Immature natural killer cell (primary cell): ENCODE measurements at regions not wholly inside any gene's neighbourhood (a gene's known extent, or its start where the extent isn't known, plus 50 kb on each side); places are given as distances from the start of the nearest gene placed in this dataset.

Experiments
- DNase-seq, 3 donors: peaks; one replicate each; pipeline ENCODE4 v3.0.0; 2022; ENCODE audit warnings: mixed read lengths in 1 of 3
- H3K27ac Mint-ChIP-seq, 6 donors: one replicate each; pipeline ENCODE4 v1.8.0; 2020; ENCODE audit warnings: mixed read lengths in 6 of 6, mild to moderate bottlenecking in 5 of 6, inconsistent platforms in 4 of 6, moderate library complexity in 3 of 6
- H3K27me3 Mint-ChIP-seq, 3 donors: one replicate each; pipeline ENCODE4 v1.8.0; 2020 to 2021; ENCODE audit warnings: low read depth in 3 of 3, mild to moderate bottlenecking in 3 of 3, mixed read lengths in 3 of 3, moderate library complexity in 3 of 3, inconsistent platforms in 1 of 3
- H3K36me3 Mint-ChIP-seq, 3 donors: one replicate each; pipeline ENCODE4 v1.8.0; 2020; ENCODE audit warnings: mixed read lengths in 3 of 3, inconsistent platforms in 2 of 3, mild to moderate bottlenecking in 2 of 3
- H3K4me1 Mint-ChIP-seq, 2 donors: one replicate each; pipeline ENCODE4 v1.8.0; 2020; ENCODE audit warnings: inconsistent platforms in 2 of 2, mild to moderate bottlenecking in 2 of 2, mixed read lengths in 2 of 2, moderate library complexity in 1 of 2
- H3K4me3 Mint-ChIP-seq, 5 donors: one replicate each; pipeline ENCODE4 v1.8.0; 2020; ENCODE audit warnings: mild to moderate bottlenecking in 5 of 5, mixed read lengths in 5 of 5, inconsistent platforms in 3 of 5, moderate library complexity in 3 of 5
- H3K9me3 Mint-ChIP-seq, 6 donors: one replicate each; pipeline ENCODE4 v1.8.0; 2020; ENCODE audit warnings: mild to moderate bottlenecking in 6 of 6, mixed read lengths in 6 of 6, inconsistent platforms in 4 of 6, moderate library complexity in 3 of 6

DNA sequence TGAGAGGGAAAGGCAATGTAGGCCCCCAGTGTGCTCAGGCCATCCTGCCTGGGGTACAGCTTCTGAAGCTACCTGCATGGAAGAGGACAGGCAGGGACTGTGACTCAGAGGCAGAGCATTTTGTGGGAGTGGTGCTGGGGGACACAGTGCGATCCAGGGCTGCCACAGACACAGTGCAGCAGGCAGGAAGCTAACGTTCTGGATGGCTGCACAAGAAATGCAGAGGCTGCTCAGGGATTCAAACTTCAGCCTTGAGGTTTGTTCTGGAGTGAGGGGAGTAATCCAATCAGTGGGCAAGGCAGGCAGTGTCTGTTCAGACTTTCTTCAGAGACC, 648.0 kb upstream of the IGFBP3 start:
- Mint-ChIP-seq H3K27me3 (peaks cover 0 to 1% (median under 1%) of the 10 kb centered on the region in 3 donors), H3K36me3 (no peaks in the 10 kb centered on the region), H3K4me1 (no peaks in the 10 kb centered on the region), H3K9me3 (peaks cover 0 to 22% (median 5%) of the 10 kb centered on the region in 6 donors), H3K27ac (no peak overlapping the region), H3K4me3 (no peak overlapping the region)
- DNase-seq, result no peak

DNA sequence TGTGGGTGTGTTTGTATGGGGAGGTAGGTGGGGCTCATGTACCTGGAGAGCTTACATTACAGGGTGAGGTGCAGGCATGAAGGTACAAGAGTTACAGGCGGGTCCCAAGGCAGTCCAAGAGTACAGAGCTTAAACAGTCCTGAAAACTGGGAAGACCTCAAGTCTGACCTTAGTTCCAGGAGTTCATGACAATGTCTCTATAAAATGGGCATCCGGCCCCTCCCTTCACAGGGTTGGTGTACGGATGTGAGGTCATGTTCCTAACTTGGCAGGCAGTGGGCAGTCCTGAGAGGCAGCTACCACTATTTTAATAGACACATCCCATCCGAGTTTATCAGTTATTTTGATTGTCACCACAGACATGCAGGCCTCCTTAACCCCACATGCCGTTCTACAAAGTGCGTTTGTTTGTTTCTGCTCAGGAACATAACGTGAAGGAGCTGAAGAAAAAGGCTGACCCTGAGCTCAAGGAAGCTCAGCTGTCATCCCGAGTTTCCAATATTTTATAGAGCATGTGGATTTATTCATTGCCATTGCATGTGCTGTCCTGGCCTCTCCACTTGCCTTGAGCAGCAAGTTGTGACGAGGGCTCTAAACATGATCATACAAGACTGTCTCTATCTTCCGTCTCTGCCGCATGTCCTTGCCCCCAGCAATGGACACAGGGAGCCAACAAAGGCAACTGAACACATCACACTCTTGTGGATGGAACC, 647.5 kb upstream of the IGFBP3 start:
- Mint-ChIP-seq H3K4me1 (no peaks in the 10 kb centered on the region), H3K27ac (no peak overlapping the region), H3K36me3 (no peaks in the 10 kb centered on the region), H3K9me3 (peaks cover 0 to 27% (median 6%) of the 10 kb centered on the region in 6 donors), H3K27me3 (peaks cover 0 to 3% (median 1%) of the 10 kb centered on the region in 3 donors), H3K4me3 (no peak overlapping the region)
- DNase-seq, result no peak

DNA sequence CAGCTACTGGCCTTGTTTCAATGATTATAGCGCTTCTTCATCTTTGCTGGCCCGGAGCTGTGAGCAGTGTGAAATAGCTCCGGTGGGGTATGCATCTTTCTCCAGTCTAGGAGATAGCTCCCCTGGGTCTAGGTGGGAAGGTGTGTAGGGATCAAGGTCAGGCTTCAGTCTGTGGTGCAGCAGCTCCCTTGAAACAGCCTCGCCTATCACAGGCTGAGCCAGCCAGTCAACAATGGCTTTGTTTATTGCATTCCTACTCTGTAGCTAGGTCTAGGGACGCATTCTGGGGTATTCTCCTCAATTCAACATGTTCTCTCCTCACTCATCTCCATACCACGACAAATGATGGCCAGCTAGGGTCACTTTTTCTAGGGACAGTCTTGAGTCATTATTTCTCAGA, 646.8 kb upstream of the IGFBP3 start:
- Mint-ChIP-seq H3K4me1 (no peaks in the 10 kb centered on the region), H3K27me3 (peaks cover 0 to 3% (median 1%) of the 10 kb centered on the region in 3 donors), H3K36me3 (no peaks in the 10 kb centered on the region), H3K9me3 (peaks cover 0 to 28% (median 7%) of the 10 kb centered on the region in 6 donors), H3K4me3 (no peak overlapping the region), H3K27ac (no peak overlapping the region)
- DNase-seq, result no peak

DNA sequence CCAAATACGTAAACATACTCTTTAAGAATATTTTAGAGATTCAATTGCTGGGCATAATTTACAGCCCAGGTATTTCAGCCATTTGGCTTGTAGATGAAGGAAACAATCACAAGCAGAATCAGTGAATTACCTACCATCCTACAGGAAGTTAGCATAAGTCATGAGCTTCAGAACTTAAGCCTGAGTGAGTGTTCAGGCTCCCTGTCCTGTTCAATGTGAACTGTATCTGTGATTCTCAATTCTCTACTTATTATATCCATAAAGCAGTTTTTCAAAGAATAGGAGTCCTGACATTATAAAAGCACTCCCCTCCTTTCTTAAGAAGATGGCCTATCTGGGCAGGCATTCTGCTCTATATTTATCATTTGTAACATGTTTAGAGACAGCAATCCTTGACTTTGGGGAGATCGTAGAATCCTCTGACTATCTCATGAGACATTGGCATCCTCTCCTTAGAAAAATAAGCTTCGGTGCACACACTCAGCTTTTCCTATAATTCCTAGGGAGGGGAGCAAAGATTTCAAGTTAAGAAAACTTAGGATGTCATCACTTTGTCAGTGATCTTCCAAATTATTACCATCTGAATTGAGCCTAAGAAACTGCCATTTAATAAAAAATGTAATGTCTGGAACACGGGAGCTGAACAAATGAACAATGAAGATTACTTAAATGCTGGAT, 645.2 kb upstream of the IGFBP3 start:
- no peaks in the 10 kb centered on the region for H3K4me1 Mint-ChIP-seq
- peaks cover 0 to 23% (median 10%) of the 10 kb centered on the region in 6 donors for H3K9me3 Mint-ChIP-seq
- no peak for DNase-seq

DNA sequence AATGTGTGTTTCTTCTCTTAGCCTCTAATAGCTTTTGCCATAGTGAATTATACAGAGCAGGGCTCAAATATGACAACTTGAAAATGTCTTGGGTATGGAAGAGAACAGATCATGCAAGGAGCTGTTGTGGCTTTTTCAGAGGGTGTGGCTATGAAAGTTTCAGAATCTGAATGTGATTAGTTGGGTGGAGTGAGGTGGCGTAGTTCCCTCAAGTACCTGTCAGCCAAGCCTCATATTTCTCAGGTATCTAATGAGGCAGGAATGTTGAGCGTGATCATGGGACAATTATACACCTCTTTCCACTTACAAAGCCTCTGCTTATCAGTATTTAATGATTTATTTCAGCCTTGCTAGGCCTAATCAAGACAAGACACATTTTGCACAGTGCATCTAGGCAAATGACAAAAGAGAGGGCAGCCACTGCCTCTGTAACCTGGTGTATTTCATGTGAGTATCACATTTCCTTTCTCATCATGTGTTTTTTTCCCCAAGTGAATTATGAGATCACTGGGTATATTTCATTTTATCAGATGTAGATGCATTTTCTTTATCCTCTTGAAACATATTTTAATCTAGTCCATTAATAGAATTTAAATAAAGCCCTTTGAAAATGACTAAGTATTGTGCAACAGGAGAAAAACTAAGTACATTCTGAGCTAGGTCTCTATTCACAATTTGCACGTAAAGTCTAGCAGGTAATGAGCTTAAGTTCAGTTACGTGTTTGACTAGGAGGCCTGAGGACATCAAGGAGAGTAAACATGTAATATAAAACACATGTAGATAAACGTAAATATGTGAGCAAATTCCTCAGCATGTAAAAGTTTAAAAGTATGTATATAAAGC, 644.4 kb upstream of the IGFBP3 start:
- H3K27me3 Mint-ChIP-seq, result peaks cover 1 to 3% (median 2%) of the 10 kb centered on the region in 3 donors
- H3K4me3 Mint-ChIP-seq, result no peak overlapping the region
- H3K4me1 Mint-ChIP-seq, result no peaks in the 10 kb centered on the region
- peaks cover 0 to 26% (median 10%) of the 10 kb centered on the region in 6 donors for H3K9me3 Mint-ChIP-seq
- H3K27ac Mint-ChIP-seq, result no peak overlapping the region
- H3K36me3 Mint-ChIP-seq, result no peaks in the 10 kb centered on the region
- no peak for DNase-seq

More for the DNA sequence above, 645.2 kb upstream of the IGFBP3 start:
- Mint-ChIP-seq H3K36me3 (no peaks in the 10 kb centered on the region), H3K27me3 (peaks cover under 1 to 3% (median 1%) of the 10 kb centered on the region in 3 donors), H3K4me3 (no peak overlapping the region), H3K27ac (no peak overlapping the region)

DNA sequence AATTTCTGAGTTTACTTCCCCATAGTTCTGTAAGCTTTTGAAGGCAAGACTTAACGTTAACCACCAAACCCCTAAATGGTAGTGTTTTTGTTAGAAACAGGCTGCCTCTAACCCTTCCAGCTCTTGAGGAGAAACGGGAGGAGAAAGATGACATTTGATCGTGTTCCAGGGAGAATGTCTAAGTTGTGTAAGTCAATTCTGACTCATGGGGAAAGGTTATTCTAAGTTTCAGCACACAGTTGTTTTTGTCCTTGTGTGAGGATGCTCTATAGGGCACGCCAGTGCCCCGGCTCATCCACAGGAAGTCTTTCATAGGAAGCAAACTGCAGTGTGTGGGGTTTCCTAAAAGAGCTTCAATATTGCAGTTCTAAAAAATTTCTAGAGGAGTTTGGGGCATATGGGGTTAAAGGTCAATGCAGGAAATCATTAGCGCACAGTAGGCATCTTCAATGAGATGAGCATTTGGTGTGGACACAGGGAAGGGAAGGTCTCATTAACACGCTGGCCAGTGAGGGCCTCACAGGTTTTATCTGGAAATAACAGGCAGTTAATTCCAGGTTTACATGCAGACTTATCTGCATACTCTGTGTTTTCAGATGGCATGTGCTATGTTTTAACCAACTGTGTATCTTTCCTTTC, 638.2 kb upstream of the IGFBP3 start:
- no peak for DNase-seq
- peaks cover 2 to 35% (median 9%) of the 10 kb centered on the region in 6 donors for H3K9me3 Mint-ChIP-seq
- no peaks in the 10 kb centered on the region for H3K36me3 Mint-ChIP-seq
- H3K27ac Mint-ChIP-seq, result no peak overlapping the region
- H3K27me3 Mint-ChIP-seq, result peaks cover 0 to 3% (median 2%) of the 10 kb centered on the region in 3 donors
- H3K4me3 Mint-ChIP-seq, result no peak overlapping the region
- H3K4me1 Mint-ChIP-seq, result no peaks in the 10 kb centered on the region

DNA sequence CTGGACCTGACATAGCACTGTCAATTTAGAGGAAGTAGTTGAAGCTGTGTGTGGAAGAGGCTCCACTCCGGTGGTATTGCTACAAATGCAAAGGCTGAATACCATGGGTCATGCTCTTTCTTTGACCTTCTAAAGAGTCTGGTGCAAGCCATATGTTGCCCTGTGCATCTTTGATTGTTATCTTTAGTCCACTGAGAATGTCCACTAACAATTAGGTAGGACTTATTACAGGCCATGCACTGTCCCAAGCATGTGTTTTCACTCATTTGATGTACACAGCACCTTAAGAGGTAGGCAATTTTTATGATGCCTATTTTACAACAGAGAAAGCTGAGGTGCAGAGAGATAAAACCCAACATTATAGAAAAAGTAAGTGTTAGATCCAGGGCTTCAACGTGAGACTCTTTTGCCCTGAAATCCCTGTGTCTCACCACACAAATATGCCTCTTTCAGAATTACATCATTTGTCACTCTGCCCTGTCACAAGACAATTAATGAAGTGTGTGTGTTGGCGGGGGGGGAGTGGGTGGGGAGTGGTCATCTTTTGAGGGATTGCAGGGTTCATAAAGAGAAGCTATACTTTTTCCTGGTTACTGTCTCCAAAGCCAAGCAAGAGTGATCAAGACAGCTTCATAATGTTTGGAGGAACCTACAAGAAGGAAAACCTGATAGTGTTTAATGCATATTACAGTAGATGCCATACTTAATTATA, 637.6 kb upstream of the IGFBP3 start:
- no peak overlapping the region for H3K27ac Mint-ChIP-seq
- H3K36me3 Mint-ChIP-seq, result no peaks in the 10 kb centered on the region
- no peak for DNase-seq
- peaks cover 2 to 33% (median 8%) of the 10 kb centered on the region in 6 donors for H3K9me3 Mint-ChIP-seq
- no peaks in the 10 kb centered on the region for H3K4me1 Mint-ChIP-seq
- no peak overlapping the region for H3K4me3 Mint-ChIP-seq
- H3K27me3 Mint-ChIP-seq, result peaks cover 0 to 2% (median 0%) of the 10 kb centered on the region in 3 donors

DNA sequence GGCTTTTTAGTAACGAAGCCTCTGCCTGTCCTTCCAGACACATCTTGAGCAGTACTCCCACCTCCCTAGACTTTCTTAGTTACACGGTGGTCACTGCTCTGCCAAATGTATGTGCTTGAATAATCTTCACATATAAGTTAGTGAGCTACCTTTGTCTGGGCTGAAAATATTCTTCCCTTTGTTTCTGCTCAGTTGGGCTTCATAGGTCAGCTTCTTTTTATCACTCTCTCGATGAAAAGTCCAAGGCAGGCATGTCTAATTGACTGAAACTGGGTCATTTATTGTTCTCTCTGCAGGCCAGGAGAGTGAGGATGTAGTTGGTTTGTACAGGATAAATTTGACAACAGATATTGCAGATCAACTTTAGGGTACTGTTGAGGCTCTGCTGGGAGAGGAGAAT, 636.7 kb upstream of the IGFBP3 start:
- no peak overlapping the region for H3K4me3 Mint-ChIP-seq
- no peak for DNase-seq
- H3K4me1 Mint-ChIP-seq, result no peaks in the 10 kb centered on the region
- H3K36me3 Mint-ChIP-seq, result no peaks in the 10 kb centered on the region
- peaks cover 2 to 36% (median 6%) of the 10 kb centered on the region in 6 donors for H3K9me3 Mint-ChIP-seq
- no peak overlapping the region for H3K27ac Mint-ChIP-seq
- peaks cover 0 to 2% (median 0%) of the 10 kb centered on the region in 3 donors for H3K27me3 Mint-ChIP-seq

DNA sequence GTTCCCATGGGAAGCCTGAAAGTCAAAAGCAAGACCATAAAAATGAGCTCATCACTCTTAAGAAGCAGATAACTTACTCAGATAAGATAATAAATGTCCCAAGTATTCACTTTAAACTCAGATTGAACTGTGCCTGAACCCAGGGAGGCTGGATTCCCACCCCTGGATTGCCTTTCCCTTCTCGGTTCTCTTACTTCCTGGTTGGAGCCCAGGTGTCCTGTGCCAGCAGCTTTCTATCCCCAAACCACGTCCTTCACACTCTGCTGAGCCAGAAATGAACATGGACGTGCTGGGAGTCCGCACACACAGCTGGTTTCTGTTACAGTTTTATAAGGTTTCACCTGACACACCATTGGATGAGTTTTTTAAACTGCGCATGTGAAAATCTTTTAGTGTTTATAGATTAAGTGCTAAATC, 636.2 kb upstream of the IGFBP3 start:
- H3K4me3 Mint-ChIP-seq, result no peak overlapping the region
- no peaks in the 10 kb centered on the region for H3K4me1 Mint-ChIP-seq
- peaks cover 0 to 2% (median 0%) of the 10 kb centered on the region in 3 donors for H3K27me3 Mint-ChIP-seq
- H3K9me3 Mint-ChIP-seq, result peaks cover 0 to 39% (median 6%) of the 10 kb centered on the region in 6 donors
- H3K36me3 Mint-ChIP-seq, result no peaks in the 10 kb centered on the region
- no peak overlapping the region for H3K27ac Mint-ChIP-seq
- DNase-seq, result no peak

DNA sequence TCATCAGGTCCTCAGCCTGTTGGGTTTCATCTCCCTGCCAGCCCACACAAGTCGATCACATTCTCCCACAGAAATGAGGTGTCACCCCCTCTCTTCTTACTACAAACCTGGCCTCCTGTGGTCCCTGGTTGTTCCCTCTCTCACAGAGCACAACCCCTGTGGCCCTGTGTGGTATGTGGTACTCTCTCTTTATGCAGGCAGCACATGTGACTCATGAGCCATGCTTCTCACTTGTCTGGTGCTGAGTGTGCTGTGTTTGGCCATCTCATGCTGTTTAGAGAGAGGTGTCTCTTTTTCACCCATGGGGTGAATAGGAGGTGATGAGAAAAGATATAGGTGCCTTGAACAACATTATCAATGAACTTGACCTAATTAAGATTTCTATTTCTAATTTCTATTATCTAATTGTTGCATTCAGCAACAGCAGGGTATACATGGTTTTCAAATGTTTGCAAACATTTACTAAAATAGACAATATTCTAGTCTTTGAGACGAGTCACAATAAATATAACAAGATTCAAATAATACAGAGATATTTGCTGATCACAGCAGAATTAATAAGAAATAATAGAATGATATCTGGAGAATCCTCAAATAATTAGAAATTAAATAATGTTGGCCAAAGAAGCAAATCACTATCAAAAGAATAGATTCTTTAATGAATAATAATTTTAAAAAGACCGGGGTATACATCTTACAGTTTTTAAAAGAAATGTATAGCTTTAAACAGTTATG, 633.8 kb upstream of the IGFBP3 start:
- DNase-seq, result no peak
- Mint-ChIP-seq H3K9me3 (peaks cover 0 to 30% (median 5%) of the 10 kb centered on the region in 6 donors), H3K27me3 (no peaks in the 10 kb centered on the region), H3K36me3 (no peaks in the 10 kb centered on the region), H3K27ac (no peak overlapping the region), H3K4me3 (no peak overlapping the region), H3K4me1 (no peaks in the 10 kb centered on the region)

DNA sequence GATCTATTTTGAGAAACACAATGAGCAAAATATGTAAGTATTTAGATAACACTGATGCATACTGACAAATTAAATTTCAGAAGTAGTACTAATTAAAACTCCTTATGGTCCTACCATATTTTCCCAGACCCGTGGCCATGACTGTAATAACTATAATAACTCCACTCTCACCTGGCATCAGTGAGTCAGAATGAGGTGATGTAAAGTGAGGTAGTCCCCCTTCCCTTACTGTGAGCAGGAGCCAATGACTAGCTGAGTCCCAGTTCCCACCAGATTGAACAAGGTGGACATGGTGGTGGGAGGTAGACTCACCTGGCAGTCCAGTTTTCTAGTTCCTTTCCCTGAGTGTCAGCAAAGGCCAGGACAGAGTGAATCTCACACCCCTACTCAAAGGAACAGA, 630.5 kb upstream of the IGFBP3 start:
- Mint-ChIP-seq H3K9me3 (peaks cover 0 to 31% (median 4%) of the 10 kb centered on the region in 6 donors), H3K36me3 (no peaks in the 10 kb centered on the region), H3K27ac (no peak overlapping the region), H3K27me3 (no peaks in the 10 kb centered on the region), H3K4me1 (no peaks in the 10 kb centered on the region), H3K4me3 (no peak overlapping the region)
- DNase-seq, result no peak

DNA sequence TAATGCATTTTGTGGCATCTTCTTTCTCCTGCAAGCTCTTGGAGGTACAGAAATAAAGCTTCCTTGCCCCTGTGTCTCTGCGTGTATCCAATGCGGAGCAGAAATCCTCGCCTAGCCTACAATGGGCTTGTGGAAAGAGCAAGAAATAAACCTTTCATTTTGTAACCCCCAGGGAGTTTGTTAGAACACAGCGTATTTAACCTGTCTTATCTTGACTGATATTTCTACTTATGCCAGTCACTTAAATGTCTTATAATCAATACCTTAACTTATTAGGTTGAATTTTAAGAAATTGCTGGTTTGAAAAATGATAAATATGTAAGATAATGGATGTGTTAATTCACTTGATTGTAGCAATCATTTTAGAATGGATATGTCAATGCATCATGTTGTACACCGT, 629.8 kb upstream of the IGFBP3 start:
- Mint-ChIP-seq H3K36me3 (no peaks in the 10 kb centered on the region), H3K4me1 (no peaks in the 10 kb centered on the region), H3K27me3 (no peaks in the 10 kb centered on the region), H3K4me3 (no peak overlapping the region), H3K27ac (no peak overlapping the region), H3K9me3 (peaks cover 0 to 37% (median 6%) of the 10 kb centered on the region in 6 donors)
- DNase-seq, result no peak
